ENCODE measurements at regions not wholly inside any gene's neighbourhood (a gene's known extent, or its start where the extent isn't known, plus 50 kb on each side); places are given as distances from the start of the nearest gene placed in this dataset.

DNA sequence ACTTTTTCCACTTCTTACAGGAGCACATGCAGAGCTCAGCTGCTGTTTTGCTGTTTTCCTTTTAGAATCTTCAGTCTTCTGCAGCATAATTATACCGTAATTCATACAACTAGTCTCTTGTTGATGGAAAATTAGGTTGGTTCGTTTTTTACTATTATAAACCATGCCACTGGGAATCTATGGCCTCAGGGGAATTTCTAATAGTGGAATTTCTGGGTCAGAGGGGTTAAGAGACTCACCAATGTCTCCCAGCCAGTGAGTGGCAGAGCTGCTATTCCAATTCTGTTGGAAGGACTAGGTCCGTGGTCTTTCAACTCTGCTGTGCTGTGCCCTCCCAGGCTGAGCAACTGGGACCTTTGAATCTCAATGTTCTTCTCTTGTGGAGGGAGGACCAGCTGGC lies 282.5 kb downstream of the ZSWIM6 start:
- TF ChIP-seq CSRNP3 (CRISPR knock-in tag; IDR thresholded peaks at IDR 0.05), result no peak
- no peak for TF ChIP-seq ZFP3 (CRISPR knock-in tag; IDR thresholded peaks at IDR 0.05)
- no peak for TF ChIP-seq TOX (CRISPR knock-in tag; IDR thresholded peaks at IDR 0.05; ENCODE audit: borderline replicate concordance)
- TF ChIP-seq ARNTL (CRISPR knock-in tag; IDR thresholded peaks at IDR 0.05; ENCODE audit: borderline replicate concordance, low read depth), result no peak
- TF ChIP-seq RARB (CRISPR knock-in tag; IDR thresholded peaks at IDR 0.05), result no peak
